HS-27A (cell line): ENCODE measurements at regions not wholly inside any gene's neighbourhood (a gene's known extent, or its start where the extent isn't known, plus 50 kb on each side); places are given as distances from the start of the nearest gene placed in this dataset.

Experiments
- DNase-seq: peaks from one replicate; pipeline ENCODE4 v3.0.0-alpha.2; 2012; ENCODE audit warnings: low read depth, missing footprints

GRCh38 chr4:17293901-17294300 is 218.0 kb downstream of the QDPR start:
- no peak for DNase-seq

- DNase-seq = no peak
Observed at GRCh38 chr4:17288151-17288550, 223.7 kb downstream of the QDPR start.

DNA sequence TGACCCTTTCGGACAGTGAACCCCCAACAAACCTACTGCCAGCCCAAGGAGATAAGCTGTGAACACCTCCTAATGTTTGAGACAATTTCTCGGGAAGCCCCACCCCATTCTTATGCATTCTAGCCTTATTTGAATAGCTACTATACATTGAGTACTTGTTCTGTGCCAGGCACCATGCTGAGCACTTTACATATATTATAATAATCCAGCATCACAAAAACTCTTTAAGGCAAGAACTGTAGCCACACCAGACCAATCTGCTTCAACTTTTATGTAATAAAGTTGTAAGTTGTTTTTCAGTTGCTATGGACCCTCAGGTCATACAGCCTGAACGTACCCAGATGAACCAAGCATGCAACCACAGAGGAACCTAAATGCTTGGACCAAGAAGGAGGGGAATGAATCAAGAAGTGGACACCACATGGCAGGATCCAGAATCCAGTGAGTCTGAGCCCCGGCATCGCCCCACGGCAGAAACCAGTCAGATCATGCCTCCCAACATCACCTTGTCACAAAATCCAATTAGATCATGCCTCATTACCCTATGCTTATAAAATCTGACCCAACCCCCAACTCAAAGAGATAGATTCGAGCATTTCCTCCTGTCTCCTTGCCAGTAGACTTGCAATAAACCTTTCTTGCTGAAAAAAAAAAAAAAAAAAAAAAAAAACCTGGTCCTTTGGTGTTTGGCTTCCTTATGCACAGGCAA is 225.0 kb downstream of the QDPR start:
- no peak for DNase-seq

DNA sequence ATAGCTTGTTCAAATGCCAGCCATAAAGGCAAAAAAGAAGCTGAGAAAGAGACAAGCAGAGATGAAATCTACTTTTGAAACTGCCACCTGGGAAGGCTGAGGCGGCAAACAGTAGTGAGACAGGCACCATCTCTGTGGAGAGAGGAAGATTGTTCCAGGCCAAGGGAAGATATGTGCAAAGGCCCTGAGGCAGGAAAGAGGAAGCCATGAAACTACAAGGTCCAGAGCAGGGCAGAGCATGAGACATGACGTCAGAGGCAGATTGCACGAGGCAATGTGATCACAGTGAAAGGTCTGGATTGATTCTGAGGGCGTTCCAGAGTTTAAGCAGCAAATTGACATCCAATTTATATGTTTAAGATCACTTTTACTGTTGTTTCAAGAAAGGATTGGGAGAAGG is 226.1 kb downstream of the QDPR start:
- DNase-seq = no peak

DNA sequence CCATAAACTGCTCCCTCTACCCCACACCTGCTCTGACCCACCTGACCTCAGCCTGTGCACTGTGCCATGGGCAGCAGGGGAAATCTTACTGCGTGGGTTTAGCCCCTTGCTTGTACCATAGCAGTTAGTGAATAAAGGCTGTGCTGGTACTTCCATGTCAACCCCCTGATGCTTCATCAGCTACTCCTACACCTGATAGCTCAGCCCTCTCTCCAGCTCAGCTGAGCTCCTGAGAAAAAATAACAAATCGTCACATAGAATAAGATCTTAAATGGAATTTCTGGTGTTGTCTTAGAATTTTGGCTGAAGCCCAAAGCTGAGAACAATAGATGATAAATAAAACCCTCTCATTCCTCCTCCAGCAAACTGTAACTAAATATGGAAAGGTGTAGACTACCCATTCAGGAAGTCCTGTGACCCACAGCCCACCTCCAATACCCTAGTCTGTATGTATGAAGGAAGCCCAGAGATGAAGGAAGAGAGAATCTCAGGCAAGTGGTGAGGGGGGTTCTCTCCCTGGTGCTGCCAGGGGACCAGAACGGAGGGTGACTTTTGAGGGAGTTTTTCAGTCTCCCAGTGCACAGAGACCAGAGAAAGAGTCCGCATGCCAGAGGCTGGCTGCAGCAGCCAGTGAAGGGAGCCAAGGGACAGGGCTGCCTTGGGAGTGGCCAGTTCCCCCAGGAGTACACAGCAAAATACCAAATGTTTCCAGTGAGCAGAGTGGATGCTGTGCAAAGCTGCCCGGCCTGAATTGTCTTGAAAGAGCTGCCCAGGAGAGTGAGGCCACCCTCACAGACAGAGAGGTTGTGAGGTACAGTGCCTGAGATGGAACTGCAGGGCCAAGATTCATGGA is 227.3 kb downstream of the QDPR start:
- DNase-seq = no peak

DNA sequence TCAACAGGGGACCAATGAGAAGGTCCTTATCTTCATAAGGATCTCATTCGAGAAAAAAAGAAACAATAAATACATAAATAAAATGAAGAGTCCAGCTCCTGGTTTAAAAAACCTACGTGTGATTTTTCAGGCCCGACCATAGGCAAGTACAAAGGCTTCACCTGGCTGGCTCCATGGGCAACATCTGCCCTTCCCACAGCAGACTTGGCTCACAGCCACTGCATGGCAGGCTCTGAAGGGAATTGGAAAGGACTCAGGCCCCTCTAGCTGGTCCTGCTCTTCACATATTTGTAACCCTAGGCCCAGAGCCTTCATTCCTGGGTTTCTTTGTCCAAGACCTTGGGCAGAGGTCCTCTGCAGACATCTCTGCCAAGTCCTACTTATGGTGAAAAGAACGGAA is 228.1 kb downstream of the QDPR start:
- no peak for DNase-seq

GRCh38 chr4:17283251-17283650 is 228.6 kb downstream of the QDPR start:
- DNase-seq = no peak

- no peak for DNase-seq
Observed at GRCh38 chr4:17280261-17281018, 231.4 kb downstream of the QDPR start.

- no peak for DNase-seq
Observed at GRCh38 chr4:17276776-17277175, 235.1 kb downstream of the QDPR start.

DNA sequence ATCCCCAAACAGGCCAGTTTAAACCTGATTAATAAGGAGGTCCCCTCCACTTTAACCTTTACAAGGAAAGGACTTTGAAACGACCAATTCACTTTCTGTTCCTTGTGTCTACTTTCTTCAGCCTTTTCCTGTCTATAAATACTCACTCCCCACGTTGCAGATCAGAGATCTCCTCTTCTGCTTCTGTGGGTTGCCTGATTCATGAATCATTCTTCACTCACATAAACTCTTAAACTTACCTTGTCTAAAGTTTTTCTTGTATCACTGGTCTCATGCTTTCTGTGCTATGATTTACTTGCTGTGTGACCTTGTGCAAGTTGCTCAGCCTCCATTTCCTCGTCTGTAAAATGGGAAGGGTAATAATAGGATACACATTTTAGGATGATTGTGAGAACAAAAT is 236.1 kb downstream of the QDPR start:
- no peak for DNase-seq

DNA sequence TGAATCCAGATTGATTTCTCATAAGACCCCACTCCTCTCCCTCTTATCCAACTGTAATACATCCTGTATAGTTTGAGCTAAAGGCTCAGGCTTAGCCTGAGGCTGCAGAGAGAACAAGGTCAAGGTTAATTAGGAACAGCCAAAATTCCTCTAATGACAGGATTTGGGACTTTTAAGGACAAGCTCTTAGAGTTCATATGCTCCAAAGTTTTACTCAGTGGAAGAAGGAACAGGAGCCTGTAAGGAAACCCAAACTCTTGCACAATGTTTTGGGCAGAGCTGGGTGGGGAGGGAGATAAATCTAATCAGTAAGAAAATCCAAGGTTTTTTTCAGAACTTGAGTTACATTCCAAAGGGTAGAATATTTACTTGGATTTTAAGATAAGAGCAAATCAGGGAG is 238.8 kb downstream of the QDPR start:
- DNase-seq = no peak

GRCh38 chr4:17272154-17272553 is 239.7 kb downstream of the QDPR start:
- DNase-seq = no peak

GRCh38 chr4:17265653-17266052 is 246.2 kb downstream of the QDPR start:
- no peak for DNase-seq

DNA sequence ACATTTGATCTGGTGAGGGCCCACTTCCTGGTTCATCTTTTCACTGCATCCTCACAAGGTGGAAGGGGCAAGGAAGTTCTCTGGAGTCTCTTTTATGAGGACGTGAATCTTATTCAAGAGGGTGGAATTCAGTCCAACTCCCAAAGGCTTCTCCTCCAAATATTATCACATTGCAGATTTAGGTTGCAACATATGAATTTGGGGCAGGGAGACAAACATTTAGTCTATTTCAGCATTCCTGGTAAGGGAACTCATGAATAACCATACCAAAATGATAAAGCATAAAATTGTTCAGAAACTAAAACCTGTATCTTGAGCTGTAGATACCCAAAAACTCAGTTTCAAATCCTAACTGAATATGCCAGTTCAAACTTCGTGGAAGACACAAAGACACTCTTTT is 246.8 kb downstream of the QDPR start:
- no peak for DNase-seq

DNA sequence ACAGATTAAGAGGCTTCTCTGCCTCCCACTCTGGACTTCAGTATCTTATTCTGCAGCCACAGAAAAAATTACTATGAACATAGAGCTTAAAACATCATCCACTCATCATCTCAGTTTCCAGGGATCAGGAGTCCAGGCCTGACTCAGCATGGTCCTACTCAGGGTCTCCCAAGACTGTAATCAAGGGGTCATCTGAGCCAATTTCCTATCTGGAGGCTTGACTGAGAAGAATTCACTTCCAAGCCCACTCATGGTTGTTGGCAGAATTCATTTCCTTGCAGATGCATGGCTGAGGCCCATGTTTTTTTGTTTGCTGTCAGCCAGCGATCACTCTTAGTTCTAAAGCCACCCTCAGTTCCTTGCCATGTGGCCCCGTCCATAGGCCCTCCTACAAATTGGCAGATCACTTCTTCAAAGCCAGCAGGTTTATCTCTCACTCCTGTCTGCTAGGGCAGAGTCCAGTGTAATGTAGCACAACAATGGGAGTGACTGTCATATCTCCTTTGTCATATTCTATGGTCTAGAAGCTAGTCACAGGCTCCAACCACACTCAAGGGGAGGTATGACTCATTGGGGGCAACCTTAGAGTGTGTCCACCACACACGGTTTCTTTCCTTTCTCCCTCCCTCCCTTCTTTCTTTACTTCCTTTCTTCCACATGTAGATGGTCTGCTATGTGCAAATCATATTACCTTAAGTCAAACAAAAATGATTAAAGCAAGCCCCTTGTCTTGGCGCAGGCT is 251.6 kb downstream of the QDPR start:
- DNase-seq = no peak

- DNase-seq = no peak
Observed at GRCh38 chr4:17258106-17258505, 253.8 kb downstream of the QDPR start.

DNA sequence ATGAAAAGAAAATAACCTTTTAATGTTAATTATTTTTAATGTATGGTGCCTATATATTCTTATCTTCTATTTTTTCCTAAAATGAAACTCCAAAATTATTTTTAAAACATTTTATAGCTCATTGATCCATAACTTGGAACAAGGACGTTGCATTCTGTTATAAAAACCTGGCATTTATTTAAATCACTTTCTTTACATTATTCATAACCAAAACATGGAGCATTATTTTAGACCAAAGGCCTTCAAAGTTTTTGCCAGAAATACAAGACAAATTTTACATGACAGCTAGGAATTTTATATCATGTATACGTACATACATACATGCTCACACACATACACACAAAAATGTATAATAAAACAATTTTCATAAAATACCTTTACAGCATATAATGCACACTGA is 259.8 kb downstream of the QDPR start:
- DNase-seq = no peak

GRCh38 chr4:17251101-17251500 is 260.8 kb downstream of the QDPR start:
- DNase-seq = no peak

GRCh38 chr4:17250591-17250990 is 261.3 kb downstream of the QDPR start:
- DNase-seq = no peak

DNA sequence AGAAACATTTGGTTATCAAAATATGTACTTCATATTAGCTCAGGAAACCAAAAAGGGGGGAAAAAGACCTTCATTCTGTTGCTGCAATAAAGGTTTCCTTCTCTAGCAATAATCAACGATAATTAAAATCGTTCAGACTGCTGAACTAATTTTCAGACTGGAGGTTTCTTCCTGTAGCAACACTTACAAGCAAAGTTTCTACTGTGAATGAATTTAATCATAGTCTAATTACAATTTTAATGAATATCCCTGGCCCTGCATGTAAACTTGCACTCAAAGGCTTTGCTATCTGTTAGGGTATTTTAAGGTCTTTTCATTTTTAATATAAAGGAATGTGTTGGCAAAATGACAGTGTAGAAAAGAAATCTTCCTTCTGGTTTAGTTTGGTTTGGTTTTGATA is 265.2 kb downstream of the QDPR start:
- DNase-seq = no peak

- DNase-seq = no peak
Observed at GRCh38 chr4:17241835-17242234, 270.1 kb downstream of the QDPR start.

DNA sequence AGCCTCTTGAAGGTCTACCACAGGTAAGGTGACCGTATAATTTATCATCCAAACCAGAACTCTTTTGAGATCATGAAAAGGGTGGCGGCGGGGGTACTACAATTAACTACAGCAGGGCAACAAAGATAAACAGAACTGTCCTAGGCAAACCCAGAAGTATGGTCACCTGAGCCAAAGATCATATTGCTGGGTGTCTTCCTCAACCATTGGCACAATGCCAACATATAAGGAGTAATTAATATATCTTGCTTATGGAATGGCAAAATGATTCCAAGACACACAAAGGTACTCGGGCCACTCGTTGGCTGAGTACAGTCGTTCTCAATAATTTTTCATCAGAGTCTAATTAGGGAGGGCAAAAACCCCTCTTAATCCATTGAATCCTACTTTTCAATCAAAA is 273.3 kb downstream of the QDPR start:
- no peak for DNase-seq
